ENCODE measurements at regions not wholly inside any gene's neighbourhood (a gene's known extent, or its start where the extent isn't known, plus 50 kb on each side); places are given as distances from the start of the nearest gene placed in this dataset.

DNA sequence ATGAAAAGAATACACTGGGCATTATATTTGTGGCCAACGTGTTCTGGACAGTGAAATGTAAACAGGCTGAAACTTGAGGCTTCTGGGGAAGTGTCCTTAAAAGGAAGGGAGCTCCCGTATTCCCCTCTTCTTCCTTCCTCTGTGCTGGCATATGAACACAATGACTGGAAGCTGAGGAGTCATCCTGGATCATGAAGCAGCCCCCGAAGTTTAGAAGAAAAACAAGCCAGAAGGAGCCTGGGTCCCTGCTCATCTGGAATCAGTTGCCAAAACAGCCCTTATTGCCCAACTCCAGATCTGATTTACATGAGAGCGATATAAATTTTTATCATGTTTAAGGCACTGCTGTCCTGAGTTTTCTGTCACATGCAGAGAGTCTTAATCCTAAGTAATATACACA lies 65.4 kb upstream of the SLC1A1 start:
- H3K4me1 ChIP-seq (ENCODE audit: low read length) = peaks cover 30% of the 10 kb centered on the region
- H3K4me3 ChIP-seq (ENCODE audit: low read length) = no peak overlapping the region
- H3K27ac ChIP-seq (ENCODE audit: low read length) = no peak overlapping the region
- H4K20me1 ChIP-seq (ENCODE audit: insufficient read depth, low read length) = no peaks in the 10 kb centered on the region
- no peaks in the 10 kb centered on the region for H3K36me3 ChIP-seq (replicated peaks; ENCODE audit: low read depth, low read length)
- no peak overlapping the region for H2AFZ ChIP-seq (ENCODE audit: low read depth, low read length)
- no peak overlapping the region for H3K9ac ChIP-seq (ENCODE audit: low read length)
- TF ChIP-seq, protein P1, sequence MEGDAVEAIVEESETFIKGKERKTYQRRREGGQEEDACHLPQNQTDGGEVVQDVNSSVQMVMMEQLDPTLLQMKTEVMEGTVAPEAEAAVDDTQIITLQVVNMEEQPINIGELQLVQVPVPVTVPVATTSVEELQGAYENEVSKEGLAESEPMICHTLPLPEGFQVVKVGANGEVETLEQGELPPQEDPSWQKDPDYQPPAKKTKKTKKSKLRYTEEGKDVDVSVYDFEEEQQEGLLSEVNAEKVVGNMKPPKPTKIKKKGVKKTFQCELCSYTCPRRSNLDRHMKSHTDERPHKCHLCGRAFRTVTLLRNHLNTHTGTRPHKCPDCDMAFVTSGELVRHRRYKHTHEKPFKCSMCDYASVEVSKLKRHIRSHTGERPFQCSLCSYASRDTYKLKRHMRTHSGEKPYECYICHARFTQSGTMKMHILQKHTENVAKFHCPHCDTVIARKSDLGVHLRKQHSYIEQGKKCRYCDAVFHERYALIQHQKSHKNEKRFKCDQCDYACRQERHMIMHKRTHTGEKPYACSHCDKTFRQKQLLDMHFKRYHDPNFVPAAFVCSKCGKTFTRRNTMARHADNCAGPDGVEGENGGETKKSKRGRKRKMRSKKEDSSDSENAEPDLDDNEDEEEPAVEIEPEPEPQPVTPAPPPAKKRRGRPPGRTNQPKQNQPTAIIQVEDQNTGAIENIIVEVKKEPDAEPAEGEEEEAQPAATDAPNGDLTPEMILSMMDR (IDR thresholded peaks at IDR 0.05; ENCODE audit: low read depth, low read length) = no peak
- no peak for TF ChIP-seq EZH2phosphoT487 (IDR thresholded peaks at IDR 0.05; ENCODE audit: low read depth)
- no peak overlapping the region for H3K4me2 ChIP-seq (ENCODE audit: low read length)
- H3K9me3 ChIP-seq (ENCODE audit: insufficient read depth, low read length) = no peaks in the 10 kb centered on the region
- H3K27me3 ChIP-seq (ENCODE audit: low read depth, low read length) = no peaks in the 10 kb centered on the region
- H3K79me2 ChIP-seq (ENCODE audit: low read length) = no peaks in the 10 kb centered on the region

GRCh38 chr9:4424038-4424437 lies 66.2 kb upstream of the SLC1A1 start:
- H3K9ac ChIP-seq (ENCODE audit: low read length) = no peak overlapping the region
- no peaks in the 10 kb centered on the region for H4K20me1 ChIP-seq (ENCODE audit: insufficient read depth, low read length)
- peaks cover 30% of the 10 kb centered on the region for H3K4me1 ChIP-seq (ENCODE audit: low read length)
- TF ChIP-seq, protein P1 (IDR thresholded peaks at IDR 0.05; ENCODE audit: low read depth, low read length) = no peak
- no peak for TF ChIP-seq EZH2phosphoT487 (IDR thresholded peaks at IDR 0.05; ENCODE audit: low read depth)
- no peak overlapping the region for H3K4me2 ChIP-seq (ENCODE audit: low read length)
- H3K36me3 ChIP-seq (replicated peaks; ENCODE audit: low read depth, low read length) = no peaks in the 10 kb centered on the region
- no peak overlapping the region for H3K27ac ChIP-seq (ENCODE audit: low read length)
- H3K4me3 ChIP-seq (ENCODE audit: low read length) = no peak overlapping the region
- no peaks in the 10 kb centered on the region for H3K9me3 ChIP-seq (ENCODE audit: insufficient read depth, low read length)
- no peaks in the 10 kb centered on the region for H3K79me2 ChIP-seq (ENCODE audit: low read length)
- no peak overlapping the region for H2AFZ ChIP-seq (ENCODE audit: low read depth, low read length)
- no peaks in the 10 kb centered on the region for H3K27me3 ChIP-seq (ENCODE audit: low read depth, low read length)

- TF ChIP-seq, protein P1 (IDR thresholded peaks at IDR 0.05; ENCODE audit: low read depth, low read length) = no peak
- no peak for TF ChIP-seq EZH2phosphoT487 (IDR thresholded peaks at IDR 0.05; ENCODE audit: low read depth)
These were observed 67.1 kb upstream of the SLC1A1 start for GRCh38 chr9:4423207-4423610.

DNA sequence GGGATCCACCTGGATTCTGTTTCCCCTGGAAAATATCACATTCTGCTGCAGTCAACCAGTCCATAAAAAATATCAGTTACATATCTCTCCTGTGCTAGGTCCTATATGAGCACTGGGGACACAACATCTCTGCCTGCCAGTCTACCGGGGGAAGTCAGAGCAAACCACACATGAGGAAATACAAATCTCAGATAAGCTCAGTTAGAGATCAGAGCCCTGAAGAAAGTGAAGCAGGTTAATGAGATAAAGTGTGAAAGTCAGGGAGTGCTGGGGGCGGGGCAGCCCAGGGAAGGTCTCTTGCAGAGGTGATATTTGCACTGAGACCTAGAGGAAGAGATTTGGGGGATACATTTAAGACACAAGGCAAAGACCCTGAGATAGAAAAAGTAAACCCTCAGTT lies 67.8 kb upstream of the SLC1A1 start:
- H4K20me1 ChIP-seq (ENCODE audit: insufficient read depth, low read length) = no peaks in the 10 kb centered on the region
- H3K4me3 ChIP-seq (ENCODE audit: low read length) = no peak overlapping the region
- H3K36me3 ChIP-seq (replicated peaks; ENCODE audit: low read depth, low read length) = no peaks in the 10 kb centered on the region
- H3K27ac ChIP-seq (ENCODE audit: low read length) = no peak overlapping the region
- no peaks in the 10 kb centered on the region for H3K9me3 ChIP-seq (ENCODE audit: insufficient read depth, low read length)
- no peak overlapping the region for H3K9ac ChIP-seq (ENCODE audit: low read length)
- H3K4me2 ChIP-seq (ENCODE audit: low read length) = peak overlapping the region; percentile 13
- no peaks in the 10 kb centered on the region for H3K79me2 ChIP-seq (ENCODE audit: low read length)
- H2AFZ ChIP-seq (ENCODE audit: low read depth, low read length) = no peak overlapping the region
- TF ChIP-seq, protein P1 (IDR thresholded peaks at IDR 0.05; ENCODE audit: low read depth, low read length) = no peak
- TF ChIP-seq EZH2phosphoT487 (IDR thresholded peaks at IDR 0.05; ENCODE audit: low read depth) = no peak
- H3K4me1 ChIP-seq (ENCODE audit: low read length) = peaks cover 30% of the 10 kb centered on the region
- no peaks in the 10 kb centered on the region for H3K27me3 ChIP-seq (ENCODE audit: low read depth, low read length)

More at GRCh38 chr9:4423207-4423610, 67.1 kb upstream of the SLC1A1 start:
- H3K27me3 ChIP-seq (ENCODE audit: low read depth, low read length) = no peaks in the 10 kb centered on the region
- no peak overlapping the region for H3K9ac ChIP-seq (ENCODE audit: low read length)
- H3K36me3 ChIP-seq (replicated peaks; ENCODE audit: low read depth, low read length) = no peaks in the 10 kb centered on the region
- H3K4me1 ChIP-seq (ENCODE audit: low read length) = peaks cover 30% of the 10 kb centered on the region
- H3K4me2 ChIP-seq (ENCODE audit: low read length) = no peak overlapping the region
- H3K79me2 ChIP-seq (ENCODE audit: low read length) = no peaks in the 10 kb centered on the region
- H3K27ac ChIP-seq (ENCODE audit: low read length) = no peak overlapping the region
- H3K9me3 ChIP-seq (ENCODE audit: insufficient read depth, low read length) = no peaks in the 10 kb centered on the region
- no peak overlapping the region for H3K4me3 ChIP-seq (ENCODE audit: low read length)
- H2AFZ ChIP-seq (ENCODE audit: low read depth, low read length) = no peak overlapping the region
- no peaks in the 10 kb centered on the region for H4K20me1 ChIP-seq (ENCODE audit: insufficient read depth, low read length)

All from OCI-LY3 (cell line).